NCI-H2029 treated with DMSO at 0.1 percent for 48 hours (cell line): ENCODE measurements at regions not wholly inside any gene's neighbourhood (a gene's known extent, or its start where the extent isn't known, plus 50 kb on each side); places are given as distances from the start of the nearest gene placed in this dataset.
"Not testable (repeated sequence)": the region's sequence is repeated elsewhere in the genome, so short reads cannot be mapped to it uniquely, and the experiment has no call there.

Experiments used
- DNase-seq: peaks from one replicate; lab custom pipeline; 2025; lab: John Stamatoyannopoulos, UW

DNA sequence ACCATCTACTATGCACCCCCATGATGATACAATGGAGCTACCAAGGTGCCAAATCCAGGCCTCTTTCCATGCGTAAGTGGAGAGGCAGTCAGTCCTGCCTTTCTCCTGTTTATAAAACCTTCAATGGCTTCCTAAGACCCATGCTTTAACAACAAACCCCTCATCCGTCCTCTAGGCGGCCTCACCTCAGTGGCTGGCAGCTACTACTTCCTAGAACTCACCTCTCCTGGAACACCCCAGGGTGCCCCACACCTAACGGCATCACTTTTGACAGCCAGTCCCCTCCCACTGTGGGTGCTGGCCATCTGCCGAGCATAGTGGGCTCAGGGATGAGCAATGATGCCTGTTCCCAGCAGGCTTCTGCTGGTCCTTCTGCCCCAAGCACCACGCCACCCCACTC, 80.0 kb upstream of the TAB2 start:
- no peak for DNase-seq

GRCh38 chr6:149239573-149240209, 77.8 kb upstream of the TAB2 start:
- no peak for DNase-seq

GRCh38 chr6:149242883-149243282, 74.6 kb upstream of the TAB2 start:
- no peak for DNase-seq

GRCh38 chr6:149244105-149244504, 73.4 kb upstream of the TAB2 start:
- no peak for DNase-seq

DNA sequence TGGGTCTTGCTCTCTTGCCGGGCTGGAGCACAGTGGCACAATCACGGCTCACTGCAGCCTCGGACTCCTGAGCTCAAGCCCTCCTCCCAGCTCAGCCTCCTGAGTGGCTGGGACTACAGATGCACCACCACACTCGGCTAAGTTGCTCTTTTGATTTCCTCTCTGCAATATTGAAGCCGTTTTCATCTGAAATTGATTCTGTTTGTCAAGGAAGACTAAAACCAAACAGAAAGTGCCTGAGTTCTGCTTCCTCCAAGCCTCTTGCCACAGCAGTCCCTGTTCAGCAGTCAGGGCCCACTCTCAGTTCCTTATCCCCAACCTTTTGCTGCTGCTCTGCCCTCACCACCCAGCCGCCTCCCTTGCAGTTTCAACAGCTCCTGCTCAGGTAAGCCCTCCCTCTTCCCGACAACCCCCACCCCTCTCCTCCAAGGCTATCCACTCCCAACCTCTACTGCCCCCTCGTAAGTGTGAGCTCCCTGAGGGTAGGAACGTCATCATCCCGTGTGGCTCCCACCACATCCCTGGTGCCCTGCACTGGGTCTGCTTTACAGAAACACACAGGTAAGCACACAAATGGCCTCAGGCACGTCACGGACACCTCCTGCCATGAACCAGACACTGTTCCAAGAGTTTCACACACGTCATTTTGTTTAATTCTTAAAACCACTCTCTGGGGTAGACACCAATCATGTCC, 70.7 kb upstream of the TAB2 start:
- no peak for DNase-seq

DNA sequence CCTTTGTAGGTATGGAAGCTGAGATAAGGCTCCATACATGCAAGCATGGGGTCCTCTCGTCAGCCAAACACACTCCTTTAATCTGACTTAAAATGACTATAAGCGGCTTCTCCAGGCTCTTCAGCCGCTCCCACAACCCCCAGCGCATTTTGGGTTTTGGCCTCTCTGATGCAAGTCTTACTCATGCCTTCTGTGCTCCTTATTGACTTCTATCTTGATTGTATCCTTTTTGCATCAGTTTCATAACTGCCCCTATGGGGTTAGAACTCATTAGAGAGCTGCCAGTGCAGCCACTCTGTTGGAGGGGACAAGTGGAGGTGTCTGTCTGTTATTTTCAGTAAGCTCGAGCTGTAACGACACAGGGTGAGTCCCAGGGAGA, 70.1 kb upstream of the TAB2 start:
- no peak for DNase-seq

GRCh38 chr6:149248263-149248662, 69.2 kb upstream of the TAB2 start:
- DNase-seq = not testable (repeated sequence)

DNA sequence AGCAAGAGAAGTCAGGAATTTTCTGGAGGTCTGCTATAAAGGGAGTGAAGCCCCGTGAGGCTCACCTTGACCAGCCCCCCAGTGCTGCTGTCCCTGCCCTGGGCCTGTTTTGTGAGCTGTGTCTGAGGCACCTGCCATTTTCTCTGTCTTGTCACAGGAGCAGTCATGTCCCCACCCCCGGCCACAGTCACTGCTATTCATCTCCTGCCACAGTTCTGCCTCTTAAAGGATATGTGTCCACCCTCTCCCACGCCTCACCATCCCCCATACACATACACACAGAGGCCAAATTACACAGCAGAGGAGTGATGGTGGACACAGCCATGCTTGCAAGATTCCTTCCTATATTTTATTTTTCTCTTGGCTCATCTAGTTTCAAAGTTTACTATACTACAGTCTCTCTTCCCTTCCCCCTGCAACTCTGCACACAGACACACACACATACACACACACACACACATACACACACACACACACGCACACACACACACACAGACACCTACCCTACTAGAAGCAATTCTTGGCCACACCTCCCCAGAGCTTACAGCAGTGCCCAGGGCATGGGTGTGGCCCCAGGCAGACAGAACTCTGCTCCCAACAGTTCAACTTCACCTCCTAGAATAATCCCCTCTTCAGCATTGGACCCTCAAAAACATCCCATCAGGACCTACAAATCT, 68.7 kb upstream of the TAB2 start:
- no peak for DNase-seq

- DNase-seq = no peak
Measured at GRCh38 chr6:149249370-149250357, 67.8 kb upstream of the TAB2 start.

DNA sequence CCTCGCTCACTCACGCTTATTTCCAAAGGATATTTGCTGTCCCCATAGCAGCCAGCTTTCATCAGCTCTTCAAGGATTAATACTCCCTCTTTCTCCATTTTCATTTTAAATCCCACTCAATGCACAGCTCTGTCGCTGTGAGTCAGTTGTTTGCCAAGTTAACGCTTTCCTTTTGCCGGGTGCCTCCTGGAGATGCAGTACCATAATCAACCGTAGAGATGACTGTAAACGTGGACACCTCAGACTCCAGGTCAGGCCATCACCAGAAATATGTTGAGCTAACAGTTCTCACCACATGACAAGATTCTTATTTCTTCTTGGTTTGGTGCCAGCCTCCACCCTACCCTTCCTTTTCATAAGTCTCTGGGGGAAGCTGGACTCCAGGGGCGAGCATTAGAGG, 66.6 kb upstream of the TAB2 start:
- no peak for DNase-seq

DNA sequence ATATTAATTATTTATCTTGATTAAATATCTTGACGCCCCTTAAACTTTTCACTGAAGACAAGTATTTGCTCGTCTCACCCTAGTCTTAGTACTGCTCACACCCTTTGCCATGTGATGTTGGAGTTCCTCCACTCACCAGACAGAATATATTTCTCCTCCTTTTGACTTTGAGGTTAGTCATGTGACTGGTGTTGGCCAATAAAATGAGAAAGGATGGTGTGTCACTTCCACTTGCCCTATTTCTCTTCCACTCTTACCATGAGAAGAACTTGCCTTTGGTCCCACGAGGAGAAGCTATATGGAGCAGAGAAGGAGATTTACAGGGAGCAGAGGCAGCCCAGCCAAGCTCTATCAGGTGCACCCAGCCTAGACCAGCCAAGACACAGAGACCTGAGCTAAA, 64.9 kb upstream of the TAB2 start:
- no peak for DNase-seq

GRCh38 chr6:149254253-149254652, 63.3 kb upstream of the TAB2 start:
- DNase-seq = no peak

DNA sequence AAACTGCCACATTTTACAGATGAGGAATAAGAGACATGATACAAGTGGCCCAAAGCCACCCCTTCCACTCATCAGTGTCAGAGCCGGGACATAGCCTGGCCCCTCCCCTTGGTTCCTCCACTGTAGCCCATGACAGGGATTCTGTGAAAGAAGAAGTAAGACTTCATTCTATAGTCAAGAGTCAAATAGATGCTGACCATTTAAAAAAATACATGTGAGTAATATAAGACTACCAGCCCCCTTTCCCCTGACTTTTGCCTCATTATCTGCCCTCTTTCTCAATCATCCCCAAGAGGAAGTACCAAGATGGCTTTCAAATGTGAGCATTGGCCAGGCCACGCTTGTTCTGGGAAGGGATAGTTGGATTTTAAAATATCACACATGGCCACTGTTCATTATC, 57.8 kb upstream of the TAB2 start:
- DNase-seq = no peak

- DNase-seq = no peak
Measured at GRCh38 chr6:149260214-149260874, 57.2 kb upstream of the TAB2 start.

DNA sequence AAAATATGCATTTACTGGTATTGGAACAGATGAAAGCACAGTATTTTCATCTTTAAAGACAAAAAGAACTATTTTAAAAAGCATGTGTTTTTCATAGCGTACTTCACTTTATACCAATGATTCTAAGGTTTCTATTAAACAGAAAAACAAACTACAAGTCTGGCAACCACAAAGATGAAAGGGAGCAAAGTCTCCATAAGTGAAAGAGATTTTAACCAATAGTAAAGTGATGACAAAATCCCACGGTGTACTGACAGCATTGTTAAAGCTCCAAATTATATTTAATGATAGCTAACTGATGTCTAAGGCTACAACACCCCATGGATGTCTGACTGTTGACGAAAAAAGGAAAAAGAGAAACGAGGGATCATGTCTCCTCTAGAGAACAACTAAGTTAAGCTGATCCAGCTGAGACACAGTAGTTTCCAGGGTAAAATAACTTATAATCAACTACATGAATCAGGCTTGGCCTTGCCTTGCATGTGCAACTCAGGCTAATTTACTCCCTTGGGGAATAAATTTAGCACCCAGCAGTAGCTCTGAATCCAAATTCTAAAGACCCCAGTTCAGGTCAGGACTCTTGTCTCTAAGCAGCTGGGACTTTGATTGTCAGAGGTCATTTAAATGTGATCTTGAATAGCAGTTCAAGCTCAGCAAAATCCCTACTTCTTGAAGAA, 56.0 kb upstream of the TAB2 start:
- DNase-seq = no peak

- no peak for DNase-seq
Measured at GRCh38 chr6:149263321-149263720, 54.2 kb upstream of the TAB2 start.

GRCh38 chr6:149264629-149265028, 52.9 kb upstream of the TAB2 start:
- no peak for DNase-seq

- DNase-seq = no peak
Measured at GRCh38 chr6:149265945-149266344, 51.6 kb upstream of the TAB2 start.

GRCh38 chr6:149266659-149267058, 50.9 kb upstream of the TAB2 start:
- DNase-seq = no peak

DNA sequence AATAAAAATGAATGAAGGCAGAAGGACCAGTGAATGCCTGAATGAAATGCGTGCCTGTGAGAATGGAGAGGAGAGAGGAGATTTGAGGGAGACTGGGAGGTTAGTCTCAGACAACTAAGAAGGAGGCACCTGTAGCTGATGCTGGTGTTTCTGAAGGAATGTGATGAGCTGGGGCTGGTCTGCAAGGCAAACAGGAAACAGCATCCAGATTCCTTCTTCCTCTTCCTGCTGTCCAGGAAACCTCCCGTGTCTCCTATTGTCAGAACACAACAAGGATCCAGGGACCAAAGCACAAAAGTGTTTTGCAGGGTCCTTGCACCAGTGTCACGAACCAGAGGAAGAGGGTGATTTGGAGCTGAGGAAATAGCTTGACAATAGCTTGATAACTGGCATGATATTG, 50.4 kb upstream of the TAB2 start:
- no peak for DNase-seq

DNA sequence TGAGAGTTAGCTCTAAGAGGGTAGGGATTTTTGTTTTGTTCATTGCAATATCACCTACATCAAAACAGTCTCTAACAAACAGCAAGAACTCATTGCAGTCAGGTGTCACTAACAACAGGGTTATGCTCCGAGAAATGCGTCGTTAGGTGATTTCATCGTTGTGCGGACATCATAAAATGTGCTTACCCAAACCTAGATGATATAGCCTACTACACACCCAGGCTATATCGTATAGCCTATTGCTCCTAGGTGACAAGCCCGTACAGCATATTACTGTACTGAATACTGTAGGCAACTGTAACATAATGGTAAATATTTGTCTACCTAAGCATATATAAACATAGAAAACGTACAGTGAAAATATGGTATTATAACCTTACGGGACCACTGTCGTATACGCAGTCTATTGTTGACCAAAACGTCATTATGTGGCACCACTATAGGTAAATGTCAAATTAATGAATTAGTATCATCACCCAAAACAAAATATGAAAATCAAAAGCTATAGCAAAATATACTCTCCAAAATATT, 49.9 kb upstream of the TAB2 start:
- DNase-seq = no peak
